H9 (cell line): ENCODE measurements at regions not wholly inside any gene's neighbourhood (a gene's known extent, or its start where the extent isn't known, plus 50 kb on each side); places are given as distances from the start of the nearest gene placed in this dataset.

ENCODE experiments used
- DNase-seq: peaks from one replicate; pipeline ENCODE4 v3.0.0-alpha.2; 2017
- H2AFZ ChIP-seq: one replicate; pipeline ENCODE4 v1.6.1; 2013; ENCODE audit warnings: mild to moderate bottlenecking, low read length, control low read depth, moderate library complexity
- H2AK5ac ChIP-seq: 2 replicates; pipeline ENCODE4 v1.6.1; 2013; ENCODE audit warnings: low read length, control low read depth, mixed read lengths; ENCODE audit not compliant: insufficient read length
- H2BK120ac ChIP-seq: one replicate; pipeline ENCODE4 v1.6.1; 2013; ENCODE audit warnings: low read depth, mild to moderate bottlenecking, low read length, control low read depth, inconsistent platforms; ENCODE audit not compliant: poor library complexity, severe bottlenecking
- H2BK12ac ChIP-seq: 2 replicates; pipeline ENCODE4 v1.6.1; 2013; ENCODE audit warnings: low read length, control low read depth, mixed read lengths, low read depth; ENCODE audit not compliant: insufficient read length
- H2BK15ac ChIP-seq: 2 replicates; pipeline ENCODE4 v1.6.1; 2013; ENCODE audit warnings: low read depth, low read length, control low read depth
- H2BK20ac ChIP-seq: one replicate; pipeline ENCODE4 v1.6.1; 2013; ENCODE audit warnings: low read depth, mild to moderate bottlenecking, low read length, control low read depth, inconsistent platforms; ENCODE audit not compliant: poor library complexity, severe bottlenecking
- H2BK5ac ChIP-seq: 2 replicates; pipeline ENCODE4 v1.6.1; 2013; ENCODE audit warnings: low read length, control low read depth, mixed read lengths; ENCODE audit not compliant: insufficient read length
- H3K14ac ChIP-seq: 2 replicates; pipeline ENCODE4 v1.6.1; 2013; ENCODE audit warnings: low read length, control low read depth; ENCODE audit not compliant: insufficient read depth
- H3K18ac ChIP-seq: 2 replicates; pipeline ENCODE4 v1.6.1; 2013; ENCODE audit warnings: low read depth, mild to moderate bottlenecking, mixed read lengths, low read length, control low read depth; ENCODE audit not compliant: insufficient read length
- H3K23ac ChIP-seq: 2 replicates; pipeline ENCODE4 v1.6.1; 2013; ENCODE audit warnings: low read length, control low read depth, mixed read lengths, low read depth; ENCODE audit not compliant: insufficient read length
- H3K23me2 ChIP-seq: 2 replicates; pipeline ENCODE4 v1.6.1; 2013; ENCODE audit warnings: low read depth, mild to moderate bottlenecking, mixed read lengths, low read length, control low read depth; ENCODE audit not compliant: insufficient read length, poor library complexity, severe bottlenecking
- H3K27ac ChIP-seq: 2 replicates; pipeline ENCODE4 v1.5.1; 2013; ENCODE audit warnings: low read length, control low read depth, mixed read lengths, low read depth; ENCODE audit not compliant: insufficient read length
- H3K27me3 ChIP-seq: 2 replicates; pipeline ENCODE4 v1.6.1; 2013; ENCODE audit warnings: low read length, control low read depth, inconsistent platforms; ENCODE audit not compliant: insufficient read depth
- H3K4ac ChIP-seq: 2 replicates; pipeline ENCODE4 v1.6.1; 2013; ENCODE audit warnings: low read depth, mild to moderate bottlenecking, control low read depth, inconsistent platforms, low read length, moderate library complexity
- H3K4me1 ChIP-seq: 2 replicates; pipeline ENCODE4 v1.6.1; 2013; ENCODE audit warnings: low read length, control low read depth, inconsistent platforms; ENCODE audit not compliant: insufficient read depth
- H3K4me2 ChIP-seq: 2 replicates; pipeline ENCODE4 v1.6.1; 2013; ENCODE audit warnings: low read length, control low read depth, mixed read lengths; ENCODE audit not compliant: insufficient read length, insufficient read depth
- H3K56ac ChIP-seq: 2 replicates; pipeline ENCODE4 v1.6.1; 2013; ENCODE audit warnings: low read depth, mild to moderate bottlenecking, mixed read lengths, low read length, control low read depth; ENCODE audit not compliant: insufficient read length
- H3K79me1 ChIP-seq: 2 replicates; pipeline ENCODE4 v1.6.1; 2013; ENCODE audit warnings: low read depth, mild to moderate bottlenecking, moderate library complexity, low read length, control low read depth, inconsistent platforms; ENCODE audit not compliant: insufficient read depth, poor library complexity, severe bottlenecking
- H3K79me2 ChIP-seq: 2 replicates; pipeline ENCODE4 v1.6.1; 2013; ENCODE audit warnings: low read length, control low read depth, inconsistent platforms; ENCODE audit not compliant: insufficient read depth
- H3K9ac ChIP-seq: 2 replicates; pipeline ENCODE4 v1.6.1; 2013; ENCODE audit warnings: low read length, control low read depth, mixed read lengths; ENCODE audit not compliant: insufficient read length; ENCODE audit errors: extremely low read depth
- H3K9me3 ChIP-seq: one replicate; pipeline ENCODE4 v1.6.1; 2013; ENCODE audit warnings: low read depth, low read length, inconsistent platforms; ENCODE audit not compliant: control insufficient read depth
- H3T11ph ChIP-seq: one replicate; pipeline ENCODE4 v1.6.1; 2013; ENCODE audit warnings: mild to moderate bottlenecking, low read length, control low read depth, inconsistent platforms
- H4K20me1 ChIP-seq: one replicate; pipeline ENCODE4 v1.6.1; 2013; ENCODE audit not compliant: control insufficient read depth, insufficient read length, insufficient read depth
- H4K5ac ChIP-seq: 2 replicates; pipeline ENCODE4 v1.6.1; 2013; ENCODE audit warnings: low read depth, mild to moderate bottlenecking, mixed read lengths, low read length, control low read depth; ENCODE audit not compliant: insufficient read length
- H4K8ac ChIP-seq: replicated peaks from 2 replicates; pipeline ENCODE4 v1.6.1; 2013; ENCODE audit warnings: low read length, control low read depth, mixed read lengths, low read depth; ENCODE audit not compliant: insufficient read length
- H4K91ac ChIP-seq: 2 replicates; pipeline ENCODE4 v1.6.1; 2013; ENCODE audit warnings: low read depth, mild to moderate bottlenecking, moderate library complexity, mixed read lengths, low read length, control low read depth; ENCODE audit not compliant: insufficient read length
- H3K27ac Mint-ChIP-seq, 3 experiments: 2 replicates in 2 of 3; 3 replicates in 1 of 3; pipeline ENCODE4 v1.8.0; 2020 to 2021; ENCODE audit warnings: mixed read lengths in 3 of 3, mild to moderate bottlenecking in 1 of 3, moderate library complexity in 1 of 3
- H3K27me3 Mint-ChIP-seq: 2 replicates; pipeline ENCODE4 v1.8.0; 2021; ENCODE audit warnings: low read depth, mild to moderate bottlenecking, moderate library complexity, mixed read lengths
- H3K36me3 Mint-ChIP-seq, 3 experiments: 2 replicates in 2 of 3; 3 replicates in 1 of 3; pipeline ENCODE4 v1.8.0; 2020 to 2021; ENCODE audit warnings: low read depth in 3 of 3, mixed read lengths in 3 of 3; ENCODE audit not compliant: insufficient read depth in 1 of 3
- H3K4me1 Mint-ChIP-seq, 2 experiments: 2 replicates each; pipeline ENCODE4 v1.8.0; 2020; ENCODE audit warnings: mixed read lengths in 2 of 2
- H3K4me3 Mint-ChIP-seq, 2 experiments: 2 replicates in 1 of 2; 3 replicates in 1 of 2; pipeline ENCODE4 v1.8.0; 2020 to 2021; ENCODE audit warnings: mild to moderate bottlenecking in 2 of 2, mixed read lengths in 2 of 2, moderate library complexity in 1 of 2
- H3K9me3 Mint-ChIP-seq, 2 experiments: 2 replicates in 1 of 2; 3 replicates in 1 of 2; pipeline ENCODE4 v1.8.0; 2020; ENCODE audit warnings: mild to moderate bottlenecking in 2 of 2, mixed read lengths in 2 of 2, moderate library complexity in 1 of 2
- WGBS: extraction: QIAGEN DNeasy Blood & Tissue Kit; methylation state at CpG from one replicate; pipeline ENCODE4 v1.1.7; 2013; ENCODE audit warnings: missing lambda C conversion rate, low lambda C conversion rate, mixed read lengths; ENCODE audit not compliant: insufficient read length; ENCODE audit errors: extremely low coverage; 5-methylcytosine and 5-hydroxymethylcytosine counted together
- TF ChIP-seq, protein P1 (sequence below): fragments of 200-600 bp; sonication (generic); conservative IDR thresholded peaks from 3 replicates; pipeline ENCODE4 v1.8.0; 2021; ENCODE audit warnings: antibody characterized with exemption, mild to moderate bottlenecking

DNA sequence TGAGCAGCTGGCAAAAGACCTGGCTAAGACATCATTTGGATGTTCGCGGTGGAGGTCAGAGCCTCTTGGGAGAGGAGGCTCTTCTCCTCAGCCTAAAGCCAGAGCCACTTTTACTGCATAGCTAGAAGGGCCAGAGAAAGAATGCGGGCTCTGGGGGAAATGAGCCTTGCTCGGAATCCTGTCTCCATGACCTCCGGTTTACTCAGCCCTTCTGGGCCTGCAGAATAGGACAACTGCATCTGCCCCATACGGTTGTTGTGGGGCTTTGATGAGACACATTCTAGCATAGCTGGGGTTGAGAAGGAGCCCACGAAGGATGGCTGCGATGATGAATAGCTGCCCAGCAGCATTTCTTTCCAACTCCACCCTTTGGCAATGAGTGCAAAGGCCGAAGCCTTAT lies 115.0 kb upstream of the SLC22A23 start:
- Mint-ChIP-seq H3K27me3 (peaks cover 3% of the 10 kb centered on the region), H3K4me3 (no peak overlapping the region), H3K27ac (no peak overlapping the region), H3K4me1 (peaks cover 18 to 19% of the 10 kb centered on the region in 2 experiments), H3K36me3 (no peaks in the 10 kb centered on the region), H3K9me3 (no peaks in the 10 kb centered on the region)
- Histone ChIP-seq H3K79me2 (no peaks in the 10 kb centered on the region), H3K79me1 (no peaks in the 10 kb centered on the region), H4K20me1 (no peaks in the 10 kb centered on the region), H2AFZ (no peak overlapping the region), H3K4me2 (no peak overlapping the region), H4K8ac (no peak overlapping the region), H3K56ac (no peak overlapping the region), H2BK15ac (no peak overlapping the region), H3K27me3 (no peaks in the 10 kb centered on the region), H2BK20ac (no peak overlapping the region), H2BK120ac (no peak overlapping the region), H3K4ac (no peak overlapping the region), H3K9ac (no peak overlapping the region), H4K5ac (no peak overlapping the region), H2BK5ac (no peak overlapping the region), H2AK5ac (no peak overlapping the region), H4K91ac (no peak overlapping the region), H3K23me2 (no peaks in the 10 kb centered on the region), H3K14ac (no peak overlapping the region), H3T11ph (no peak overlapping the region), H3K23ac (no peak overlapping the region), H3K18ac (no peak overlapping the region), H3K27ac (no peak overlapping the region), H2BK12ac (no peak overlapping the region), H3K9me3 (no peaks in the 10 kb centered on the region), H3K4me1 (no peaks in the 10 kb centered on the region)
- TF ChIP-seq, protein P1, sequence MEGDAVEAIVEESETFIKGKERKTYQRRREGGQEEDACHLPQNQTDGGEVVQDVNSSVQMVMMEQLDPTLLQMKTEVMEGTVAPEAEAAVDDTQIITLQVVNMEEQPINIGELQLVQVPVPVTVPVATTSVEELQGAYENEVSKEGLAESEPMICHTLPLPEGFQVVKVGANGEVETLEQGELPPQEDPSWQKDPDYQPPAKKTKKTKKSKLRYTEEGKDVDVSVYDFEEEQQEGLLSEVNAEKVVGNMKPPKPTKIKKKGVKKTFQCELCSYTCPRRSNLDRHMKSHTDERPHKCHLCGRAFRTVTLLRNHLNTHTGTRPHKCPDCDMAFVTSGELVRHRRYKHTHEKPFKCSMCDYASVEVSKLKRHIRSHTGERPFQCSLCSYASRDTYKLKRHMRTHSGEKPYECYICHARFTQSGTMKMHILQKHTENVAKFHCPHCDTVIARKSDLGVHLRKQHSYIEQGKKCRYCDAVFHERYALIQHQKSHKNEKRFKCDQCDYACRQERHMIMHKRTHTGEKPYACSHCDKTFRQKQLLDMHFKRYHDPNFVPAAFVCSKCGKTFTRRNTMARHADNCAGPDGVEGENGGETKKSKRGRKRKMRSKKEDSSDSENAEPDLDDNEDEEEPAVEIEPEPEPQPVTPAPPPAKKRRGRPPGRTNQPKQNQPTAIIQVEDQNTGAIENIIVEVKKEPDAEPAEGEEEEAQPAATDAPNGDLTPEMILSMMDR: no peak
- WGBS: no CpG with 5 or more reads among the region's 9 CpGs
- DNase-seq: no peak
